ENCODE measurements at regions not wholly inside any gene's neighbourhood (a gene's known extent, or its start where the extent isn't known, plus 50 kb on each side); places are given as distances from the start of the nearest gene placed in this dataset.

DNA sequence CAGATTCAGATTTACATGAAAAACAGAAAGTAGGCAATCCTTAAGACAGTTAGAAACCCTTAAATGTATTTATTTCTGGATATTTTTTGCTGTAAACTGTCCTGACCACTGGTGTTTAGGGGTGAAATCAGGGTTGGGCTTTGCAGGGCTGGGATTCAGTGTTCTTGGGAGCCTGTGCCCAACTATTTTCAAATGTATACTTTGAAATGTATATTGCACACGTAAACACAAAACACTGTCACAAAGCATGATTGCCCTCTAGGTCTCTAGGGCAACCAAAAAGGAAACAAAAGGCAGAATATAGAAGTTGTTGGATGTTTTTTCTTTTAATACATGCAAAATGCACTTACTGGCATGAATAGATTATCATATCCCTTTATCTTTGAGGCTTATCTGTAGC lies 1185.4 kb downstream of the DIAPH3 start:
- no peaks in the 10 kb centered on the region for H3K9me3 ChIP-seq (ENCODE audit: control insufficient read depth, insufficient read depth, low read depth, low read length)
- no peak overlapping the region for H3K27ac ChIP-seq (ENCODE audit: extremely low read depth, low read depth, low read length)
- no peaks in the 10 kb centered on the region for H3K36me3 ChIP-seq (ENCODE audit: control insufficient read depth in 2 of 2, insufficient read depth in 1 of 2, low read length in 2 of 2)
- POLR2A ChIA-PET: no interaction called here
- CTCF ChIA-PET: no interaction called here
- H3K4me1 ChIP-seq (ENCODE audit: control insufficient read depth, insufficient read depth, low read length): no peaks in the 10 kb centered on the region
- no peak overlapping the region for H3K4me3 ChIP-seq (ENCODE audit: low read depth, low read length)
- TF ChIP-seq ZNF785 (tag by site-specific recombination; IDR thresholded peaks at IDR 0.05) (no peak), ZNF610 (tag by site-specific recombination; IDR thresholded peaks at IDR 0.05; ENCODE audit: borderline replicate concordance) (no peak), ZNF184 (tag by site-specific recombination; IDR thresholded peaks at IDR 0.05) (no peak), ZNF354C (tag by site-specific recombination; IDR thresholded peaks at IDR 0.05; ENCODE audit: borderline replicate concordance, low read depth) (no peak), ZNF133 (tag by site-specific recombination; IDR thresholded peaks at IDR 0.05) (no peak), OSR2 (tag by site-specific recombination; IDR thresholded peaks at IDR 0.05) (no peak), ZFP69B (tag by site-specific recombination; IDR thresholded peaks at IDR 0.05) (no peak), ZNF416 (tag by site-specific recombination; IDR thresholded peaks at IDR 0.05) (no peak), ZNF302 (tag by site-specific recombination; IDR thresholded peaks at IDR 0.05; ENCODE audit: low read depth) (no peak)
- TF ChIP-seq, protein P1, sequence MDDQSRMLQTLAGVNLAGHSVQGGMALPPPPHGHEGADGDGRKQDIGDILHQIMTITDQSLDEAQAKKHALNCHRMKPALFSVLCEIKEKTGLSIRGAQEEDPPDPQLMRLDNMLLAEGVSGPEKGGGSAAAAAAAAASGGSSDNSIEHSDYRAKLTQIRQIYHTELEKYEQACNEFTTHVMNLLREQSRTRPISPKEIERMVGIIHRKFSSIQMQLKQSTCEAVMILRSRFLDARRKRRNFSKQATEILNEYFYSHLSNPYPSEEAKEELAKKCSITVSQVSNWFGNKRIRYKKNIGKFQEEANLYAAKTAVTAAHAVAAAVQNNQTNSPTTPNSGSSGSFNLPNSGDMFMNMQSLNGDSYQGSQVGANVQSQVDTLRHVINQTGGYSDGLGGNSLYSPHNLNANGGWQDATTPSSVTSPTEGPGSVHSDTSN (CRISPR knock-in tag; IDR thresholded peaks at IDR 0.05): no peak
- TF ChIP-seq, protein P2, sequence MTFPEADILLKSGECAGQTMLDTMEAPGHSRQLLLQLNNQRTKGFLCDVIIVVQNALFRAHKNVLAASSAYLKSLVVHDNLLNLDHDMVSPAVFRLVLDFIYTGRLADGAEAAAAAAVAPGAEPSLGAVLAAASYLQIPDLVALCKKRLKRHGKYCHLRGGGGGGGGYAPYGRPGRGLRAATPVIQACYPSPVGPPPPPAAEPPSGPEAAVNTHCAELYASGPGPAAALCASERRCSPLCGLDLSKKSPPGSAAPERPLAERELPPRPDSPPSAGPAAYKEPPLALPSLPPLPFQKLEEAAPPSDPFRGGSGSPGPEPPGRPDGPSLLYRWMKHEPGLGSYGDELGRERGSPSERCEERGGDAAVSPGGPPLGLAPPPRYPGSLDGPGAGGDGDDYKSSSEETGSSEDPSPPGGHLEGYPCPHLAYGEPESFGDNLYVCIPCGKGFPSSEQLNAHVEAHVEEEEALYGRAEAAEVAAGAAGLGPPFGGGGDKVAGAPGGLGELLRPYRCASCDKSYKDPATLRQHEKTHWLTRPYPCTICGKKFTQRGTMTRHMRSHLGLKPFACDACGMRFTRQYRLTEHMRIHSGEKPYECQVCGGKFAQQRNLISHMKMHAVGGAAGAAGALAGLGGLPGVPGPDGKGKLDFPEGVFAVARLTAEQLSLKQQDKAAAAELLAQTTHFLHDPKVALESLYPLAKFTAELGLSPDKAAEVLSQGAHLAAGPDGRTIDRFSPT (tag by site-specific recombination; IDR thresholded peaks at IDR 0.05): no peak
- TF ChIP-seq, protein P3, sequence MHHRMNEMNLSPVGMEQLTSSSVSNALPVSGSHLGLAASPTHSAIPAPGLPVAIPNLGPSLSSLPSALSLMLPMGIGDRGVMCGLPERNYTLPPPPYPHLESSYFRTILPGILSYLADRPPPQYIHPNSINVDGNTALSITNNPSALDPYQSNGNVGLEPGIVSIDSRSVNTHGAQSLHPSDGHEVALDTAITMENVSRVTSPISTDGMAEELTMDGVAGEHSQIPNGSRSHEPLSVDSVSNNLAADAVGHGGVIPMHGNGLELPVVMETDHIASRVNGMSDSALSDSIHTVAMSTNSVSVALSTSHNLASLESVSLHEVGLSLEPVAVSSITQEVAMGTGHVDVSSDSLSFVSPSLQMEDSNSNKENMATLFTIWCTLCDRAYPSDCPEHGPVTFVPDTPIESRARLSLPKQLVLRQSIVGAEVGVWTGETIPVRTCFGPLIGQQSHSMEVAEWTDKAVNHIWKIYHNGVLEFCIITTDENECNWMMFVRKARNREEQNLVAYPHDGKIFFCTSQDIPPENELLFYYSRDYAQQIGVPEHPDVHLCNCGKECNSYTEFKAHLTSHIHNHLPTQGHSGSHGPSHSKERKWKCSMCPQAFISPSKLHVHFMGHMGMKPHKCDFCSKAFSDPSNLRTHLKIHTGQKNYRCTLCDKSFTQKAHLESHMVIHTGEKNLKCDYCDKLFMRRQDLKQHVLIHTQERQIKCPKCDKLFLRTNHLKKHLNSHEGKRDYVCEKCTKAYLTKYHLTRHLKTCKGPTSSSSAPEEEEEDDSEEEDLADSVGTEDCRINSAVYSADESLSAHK (tag by site-specific recombination; IDR thresholded peaks at IDR 0.05): no peak
- TF ChIP-seq, protein P4, sequence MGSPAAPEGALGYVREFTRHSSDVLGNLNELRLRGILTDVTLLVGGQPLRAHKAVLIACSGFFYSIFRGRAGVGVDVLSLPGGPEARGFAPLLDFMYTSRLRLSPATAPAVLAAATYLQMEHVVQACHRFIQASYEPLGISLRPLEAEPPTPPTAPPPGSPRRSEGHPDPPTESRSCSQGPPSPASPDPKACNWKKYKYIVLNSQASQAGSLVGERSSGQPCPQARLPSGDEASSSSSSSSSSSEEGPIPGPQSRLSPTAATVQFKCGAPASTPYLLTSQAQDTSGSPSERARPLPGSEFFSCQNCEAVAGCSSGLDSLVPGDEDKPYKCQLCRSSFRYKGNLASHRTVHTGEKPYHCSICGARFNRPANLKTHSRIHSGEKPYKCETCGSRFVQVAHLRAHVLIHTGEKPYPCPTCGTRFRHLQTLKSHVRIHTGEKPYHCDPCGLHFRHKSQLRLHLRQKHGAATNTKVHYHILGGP (tag by site-specific recombination; IDR thresholded peaks at IDR 0.05): no peak

DNA sequence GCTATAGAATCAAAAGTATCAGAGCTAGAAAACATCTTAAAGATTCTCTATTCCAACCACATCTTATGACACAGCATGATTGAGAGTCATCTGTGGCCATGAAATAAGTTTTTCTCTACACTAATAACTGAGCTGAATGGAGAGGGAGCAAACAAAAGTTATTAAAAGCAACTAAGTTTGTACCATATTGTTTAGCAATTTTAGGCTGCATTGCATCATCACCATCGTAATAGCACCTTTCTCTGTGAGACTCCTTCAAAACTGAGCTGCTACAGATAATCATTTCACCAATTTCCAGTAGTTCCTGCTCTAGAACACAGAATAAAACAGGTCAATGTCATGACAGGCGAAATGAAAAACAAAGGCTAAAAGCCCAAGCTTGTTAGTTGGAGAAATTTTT lies 1183.9 kb downstream of the DIAPH3 start:
- Histone ChIP-seq H3K27ac (ENCODE audit: extremely low read depth, low read depth, low read length) (no peak overlapping the region), H3K9me3 (ENCODE audit: control insufficient read depth, insufficient read depth, low read depth, low read length) (no peaks in the 10 kb centered on the region), H3K4me1 (ENCODE audit: control insufficient read depth, insufficient read depth, low read length) (no peaks in the 10 kb centered on the region), H3K4me3 (ENCODE audit: low read depth, low read length) (no peak overlapping the region), H3K36me3 (ENCODE audit: control insufficient read depth in 2 of 2, insufficient read depth in 1 of 2, low read length in 2 of 2) (no peaks in the 10 kb centered on the region)
- ChIA-PET CTCF (no interaction called here), POLR2A (no interaction called here)
- TF ChIP-seq ZFP41 (tag by site-specific recombination; IDR thresholded peaks at IDR 0.05; ENCODE audit: borderline replicate concordance): no peak
- no peak for TF ChIP-seq MZF1 (tag by site-specific recombination; IDR thresholded peaks at IDR 0.05; ENCODE audit: borderline replicate concordance)
- TF ChIP-seq, protein P5, sequence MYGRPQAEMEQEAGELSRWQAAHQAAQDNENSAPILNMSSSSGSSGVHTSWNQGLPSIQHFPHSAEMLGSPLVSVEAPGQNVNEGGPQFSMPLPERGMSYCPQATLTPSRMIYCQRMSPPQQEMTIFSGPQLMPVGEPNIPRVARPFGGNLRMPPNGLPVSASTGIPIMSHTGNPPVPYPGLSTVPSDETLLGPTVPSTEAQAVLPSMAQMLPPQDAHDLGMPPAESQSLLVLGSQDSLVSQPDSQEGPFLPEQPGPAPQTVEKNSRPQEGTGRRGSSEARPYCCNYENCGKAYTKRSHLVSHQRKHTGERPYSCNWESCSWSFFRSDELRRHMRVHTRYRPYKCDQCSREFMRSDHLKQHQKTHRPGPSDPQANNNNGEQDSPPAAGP (tag by site-specific recombination; IDR thresholded peaks at IDR 0.05): no peak
- no peak for TF ChIP-seq SETDB1 (IDR thresholded peaks at IDR 0.05; ENCODE audit: insufficient read length, low read length)
- TF ChIP-seq ZNF830 (tag by site-specific recombination; IDR thresholded peaks at IDR 0.05; ENCODE audit: low read depth): no peak
- TF ChIP-seq, protein P6, sequence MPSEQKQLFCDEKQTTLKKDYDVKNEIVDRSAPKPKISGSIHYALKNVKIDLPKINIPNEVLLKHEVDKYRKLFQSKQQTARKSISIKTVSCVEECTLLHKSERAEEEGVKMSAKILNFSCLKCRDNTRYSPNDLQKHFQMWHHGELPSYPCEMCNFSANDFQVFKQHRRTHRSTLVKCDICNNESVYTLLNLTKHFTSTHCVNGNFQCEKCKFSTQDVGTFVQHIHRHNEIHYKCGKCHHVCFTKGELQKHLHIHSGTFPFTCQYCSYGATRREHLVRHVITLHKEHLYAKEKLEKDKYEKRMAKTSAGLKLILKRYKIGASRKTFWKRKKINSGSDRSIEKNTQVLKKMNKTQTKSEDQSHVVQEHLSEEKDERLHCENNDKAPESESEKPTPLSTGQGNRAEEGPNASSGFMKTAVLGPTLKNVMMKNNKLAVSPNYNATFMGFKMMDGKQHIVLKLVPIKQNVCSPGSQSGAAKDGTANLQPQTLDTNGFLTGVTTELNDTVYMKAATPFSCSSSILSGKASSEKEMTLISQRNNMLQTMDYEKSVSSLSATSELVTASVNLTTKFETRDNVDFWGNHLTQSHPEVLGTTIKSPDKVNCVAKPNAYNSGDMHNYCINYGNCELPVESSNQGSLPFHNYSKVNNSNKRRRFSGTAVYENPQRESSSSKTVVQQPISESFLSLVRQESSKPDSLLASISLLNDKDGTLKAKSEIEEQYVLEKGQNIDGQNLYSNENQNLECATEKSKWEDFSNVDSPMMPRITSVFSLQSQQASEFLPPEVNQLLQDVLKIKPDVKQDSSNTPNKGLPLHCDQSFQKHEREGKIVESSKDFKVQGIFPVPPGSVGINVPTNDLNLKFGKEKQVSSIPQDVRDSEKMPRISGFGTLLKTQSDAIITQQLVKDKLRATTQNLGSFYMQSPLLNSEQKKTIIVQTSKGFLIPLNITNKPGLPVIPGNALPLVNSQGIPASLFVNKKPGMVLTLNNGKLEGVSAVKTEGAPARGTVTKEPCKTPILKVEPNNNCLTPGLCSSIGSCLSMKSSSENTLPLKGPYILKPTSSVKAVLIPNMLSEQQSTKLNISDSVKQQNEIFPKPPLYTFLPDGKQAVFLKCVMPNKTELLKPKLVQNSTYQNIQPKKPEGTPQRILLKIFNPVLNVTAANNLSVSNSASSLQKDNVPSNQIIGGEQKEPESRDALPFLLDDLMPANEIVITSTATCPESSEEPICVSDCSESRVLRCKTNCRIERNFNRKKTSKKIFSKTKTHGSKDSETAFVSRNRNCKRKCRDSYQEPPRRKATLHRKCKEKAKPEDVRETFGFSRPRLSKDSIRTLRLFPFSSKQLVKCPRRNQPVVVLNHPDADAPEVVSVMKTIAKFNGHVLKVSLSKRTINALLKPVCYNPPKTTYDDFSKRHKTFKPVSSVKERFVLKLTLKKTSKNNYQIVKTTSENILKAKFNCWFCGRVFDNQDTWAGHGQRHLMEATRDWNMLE (tag by site-specific recombination; conservative IDR thresholded peaks at IDR 0.05; ENCODE audit: low read depth): no peak
- no peak for TF ChIP-seq ZNF621 (tag by site-specific recombination; IDR thresholded peaks at IDR 0.05)
- no peak for TF ChIP-seq ZIC2 (tag by site-specific recombination; IDR thresholded peaks at IDR 0.05)
- TF ChIP-seq ZXDB (tag by site-specific recombination; IDR thresholded peaks at IDR 0.05): no peak
- no peak for TF ChIP-seq KLF10 (tag by site-specific recombination; IDR thresholded peaks at IDR 0.05)

Measured in HEK293 (cell line).